Upper lobe of left lung (tissue), 4 donors: ENCODE measurements at regions not wholly inside any gene's neighbourhood (a gene's known extent, or its start where the extent isn't known, plus 50 kb on each side); places are given as distances from the start of the nearest gene placed in this dataset.

ENCODE experiments used
- POLR2A ChIP-seq, 4 donors: fragments of 450-650 bp; IDR thresholded peaks; one replicate each; pipeline ENCODE4 v1.5.1; 2016 to 2017; ENCODE audit warnings: antibody characterized with exemption in 4 of 4, mild to moderate bottlenecking in 2 of 4
- TF ChIP-seq, protein P1 (sequence below), 6 experiments: fragments of 450-650 bp in 4 of 6; fragments of 200-600 bp in 2 of 6; sonication (generic) in 2 of 6; IDR thresholded peaks; one replicate each; pipeline ENCODE4 v1.5.1; 2016 to 2019; ENCODE audit warnings: antibody characterized with exemption in 6 of 6

- TF ChIP-seq, protein P1, sequence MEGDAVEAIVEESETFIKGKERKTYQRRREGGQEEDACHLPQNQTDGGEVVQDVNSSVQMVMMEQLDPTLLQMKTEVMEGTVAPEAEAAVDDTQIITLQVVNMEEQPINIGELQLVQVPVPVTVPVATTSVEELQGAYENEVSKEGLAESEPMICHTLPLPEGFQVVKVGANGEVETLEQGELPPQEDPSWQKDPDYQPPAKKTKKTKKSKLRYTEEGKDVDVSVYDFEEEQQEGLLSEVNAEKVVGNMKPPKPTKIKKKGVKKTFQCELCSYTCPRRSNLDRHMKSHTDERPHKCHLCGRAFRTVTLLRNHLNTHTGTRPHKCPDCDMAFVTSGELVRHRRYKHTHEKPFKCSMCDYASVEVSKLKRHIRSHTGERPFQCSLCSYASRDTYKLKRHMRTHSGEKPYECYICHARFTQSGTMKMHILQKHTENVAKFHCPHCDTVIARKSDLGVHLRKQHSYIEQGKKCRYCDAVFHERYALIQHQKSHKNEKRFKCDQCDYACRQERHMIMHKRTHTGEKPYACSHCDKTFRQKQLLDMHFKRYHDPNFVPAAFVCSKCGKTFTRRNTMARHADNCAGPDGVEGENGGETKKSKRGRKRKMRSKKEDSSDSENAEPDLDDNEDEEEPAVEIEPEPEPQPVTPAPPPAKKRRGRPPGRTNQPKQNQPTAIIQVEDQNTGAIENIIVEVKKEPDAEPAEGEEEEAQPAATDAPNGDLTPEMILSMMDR (IDR thresholded peaks at IDR 0.05), result no peak
- no peak for TF ChIP-seq POLR2A (IDR thresholded peaks at IDR 0.05)
Observed at GRCh38 chr2:67604360-67604759, 207.2 kb downstream of the ETAA1 start.
